Astrocyte of the hippocampus (primary cell): ENCODE measurements at regions not wholly inside any gene's neighbourhood (a gene's known extent, or its start where the extent isn't known, plus 50 kb on each side); places are given as distances from the start of the nearest gene placed in this dataset.
A peak's percentile ranks its signal among the peaks of the same experiment; 100 is the strongest.
"Not testable (repeated sequence)": the region's sequence is repeated elsewhere in the genome, so short reads cannot be mapped to it uniquely, and the experiment has no call there.

ENCODE experiments used
- DNase-seq: peaks from one replicate; pipeline ENCODE4 v3.0.0; 2011; ENCODE audit warnings: low read depth, low spot score

DNA sequence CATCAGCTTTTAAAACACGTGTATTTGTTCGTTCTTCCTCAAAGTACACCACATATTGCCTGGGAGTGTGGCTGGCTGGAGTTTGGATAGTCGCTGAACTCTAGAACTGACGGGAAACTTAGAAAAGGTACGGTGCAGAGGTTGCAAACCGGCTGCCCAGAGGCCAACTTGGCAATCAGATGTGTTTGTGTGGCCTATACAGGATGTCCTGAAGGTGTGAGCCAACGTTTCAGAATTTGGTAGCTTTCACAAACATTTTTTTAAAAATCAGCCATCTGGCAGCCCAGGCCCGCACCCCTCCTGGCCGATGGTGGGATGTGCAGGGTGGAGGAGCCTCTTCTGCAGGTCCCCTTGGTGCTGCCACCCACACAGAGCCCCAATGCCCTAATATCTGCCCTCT is 73.6 kb upstream of the SLC25A33 start:
- DNase-seq: no peak

DNA sequence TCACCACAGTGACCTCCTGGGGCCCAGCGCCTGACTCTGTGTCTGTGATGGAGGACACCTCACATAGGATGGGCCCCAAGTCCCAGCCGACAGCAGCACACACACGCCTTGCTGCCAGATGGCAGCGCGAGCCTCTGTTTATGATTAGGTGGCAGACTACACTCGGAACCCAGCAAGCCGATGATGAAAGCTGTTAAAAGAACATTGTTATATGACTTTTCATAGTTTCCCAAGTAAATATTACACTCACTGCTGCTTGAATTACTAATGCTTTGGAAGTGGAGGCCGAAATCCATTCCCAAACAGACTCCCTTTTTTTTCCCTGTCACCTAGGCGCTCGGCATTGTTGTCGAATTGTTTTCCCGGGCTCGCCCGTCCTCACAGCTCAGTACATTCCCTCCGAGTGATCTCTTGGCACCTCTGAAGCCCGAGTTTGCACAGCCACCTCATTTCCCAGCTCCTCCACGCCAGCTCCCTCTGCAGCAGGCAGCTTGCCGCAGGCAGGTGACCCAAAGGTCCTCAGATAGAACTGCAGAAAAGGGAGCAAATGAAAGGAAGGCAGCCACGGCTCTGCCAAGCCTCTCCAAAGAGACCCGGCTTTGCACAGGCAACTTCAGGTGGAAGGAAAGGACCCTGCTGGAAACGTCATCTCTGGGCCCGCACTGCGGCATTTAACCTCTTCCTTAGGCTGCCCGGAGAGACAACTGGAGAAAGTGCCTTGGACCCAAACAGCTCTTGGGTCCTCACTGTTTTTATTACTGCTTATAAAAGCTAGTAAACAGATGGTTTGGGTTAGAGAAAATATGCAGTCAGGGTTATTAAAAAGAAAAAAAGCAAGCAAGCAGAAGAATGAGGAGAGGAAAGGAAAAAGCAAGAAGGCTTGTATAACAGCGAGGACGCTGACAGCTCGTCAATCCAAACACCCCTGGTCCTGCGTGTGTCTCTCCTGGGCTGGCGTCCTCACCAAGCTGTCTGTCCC is 72.2 kb upstream of the SLC25A33 start:
- peak; percentile 33 for DNase-seq

DNA sequence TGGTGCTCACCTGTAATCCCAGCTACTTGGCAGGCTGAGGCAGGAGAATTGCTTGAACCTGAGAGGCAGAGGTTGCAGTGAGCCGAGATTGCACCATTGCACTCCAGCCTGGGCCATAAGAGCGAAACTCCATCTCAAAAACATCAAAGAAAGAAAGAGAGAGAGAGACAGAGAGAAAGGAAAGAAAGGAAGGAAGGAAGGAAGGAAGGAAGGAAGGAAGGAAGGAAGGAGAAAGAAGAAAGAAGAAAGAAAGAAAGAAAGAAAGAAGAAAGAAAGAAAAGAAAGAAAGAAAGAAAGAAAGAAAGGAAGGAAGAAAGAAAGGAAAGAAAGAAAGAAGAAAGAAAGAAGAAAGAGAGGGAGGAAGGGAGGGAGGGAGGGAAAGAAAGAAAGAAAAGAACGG is 69.4 kb upstream of the SLC25A33 start:
- not testable (repeated sequence) for DNase-seq

DNA sequence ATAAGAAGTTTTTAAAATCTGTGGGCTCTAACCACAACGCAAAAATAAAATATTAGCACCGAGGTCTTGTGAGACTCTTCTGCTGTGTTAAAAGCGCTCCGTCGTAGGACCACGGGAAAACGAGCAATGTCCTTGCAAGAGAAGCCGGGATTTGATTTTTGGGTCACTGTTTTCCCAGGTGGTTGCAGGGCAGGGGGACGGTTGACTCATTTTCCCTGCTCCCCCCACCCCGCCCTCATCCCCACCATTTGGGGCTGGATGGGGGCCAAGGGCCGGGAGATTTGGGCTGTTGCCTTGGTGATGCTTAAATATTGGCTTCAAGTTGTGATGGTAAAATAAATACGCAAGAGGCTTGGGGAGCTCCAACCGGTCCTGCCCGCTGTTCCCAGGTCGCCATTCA is 67.6 kb upstream of the SLC25A33 start:
- no peak for DNase-seq

DNA sequence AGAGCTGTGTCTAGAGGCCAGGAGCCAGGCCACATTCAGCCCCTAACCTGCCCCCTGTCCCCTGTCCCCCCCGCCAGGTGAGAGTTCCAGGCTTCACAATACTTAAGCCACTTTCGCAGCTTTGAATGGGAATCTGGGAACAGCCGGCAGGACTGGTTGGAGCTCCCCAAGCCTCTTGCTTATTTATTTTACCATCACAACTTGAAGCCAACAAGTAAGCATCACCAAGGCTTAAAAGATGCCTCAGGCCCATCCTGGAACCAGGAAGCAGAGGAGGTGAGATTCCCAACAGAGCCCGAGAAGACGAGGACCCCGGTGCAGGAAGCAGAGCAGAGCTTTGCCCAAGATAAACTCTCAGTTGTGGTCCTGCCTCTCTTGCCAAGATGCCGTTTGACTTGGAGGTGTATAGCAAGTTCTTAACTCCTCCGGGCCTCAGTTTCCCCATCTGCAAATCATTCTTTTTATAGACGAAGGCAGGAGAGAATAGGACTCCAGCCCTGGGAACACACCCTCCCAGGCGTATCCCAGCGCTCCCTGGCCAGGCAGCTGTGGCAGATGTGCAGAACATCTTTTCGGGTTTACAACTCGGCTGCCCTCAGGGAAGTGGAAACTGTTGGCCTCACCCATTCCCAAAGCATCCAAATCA is 66.8 kb upstream of the SLC25A33 start:
- DNase-seq: no peak

DNA sequence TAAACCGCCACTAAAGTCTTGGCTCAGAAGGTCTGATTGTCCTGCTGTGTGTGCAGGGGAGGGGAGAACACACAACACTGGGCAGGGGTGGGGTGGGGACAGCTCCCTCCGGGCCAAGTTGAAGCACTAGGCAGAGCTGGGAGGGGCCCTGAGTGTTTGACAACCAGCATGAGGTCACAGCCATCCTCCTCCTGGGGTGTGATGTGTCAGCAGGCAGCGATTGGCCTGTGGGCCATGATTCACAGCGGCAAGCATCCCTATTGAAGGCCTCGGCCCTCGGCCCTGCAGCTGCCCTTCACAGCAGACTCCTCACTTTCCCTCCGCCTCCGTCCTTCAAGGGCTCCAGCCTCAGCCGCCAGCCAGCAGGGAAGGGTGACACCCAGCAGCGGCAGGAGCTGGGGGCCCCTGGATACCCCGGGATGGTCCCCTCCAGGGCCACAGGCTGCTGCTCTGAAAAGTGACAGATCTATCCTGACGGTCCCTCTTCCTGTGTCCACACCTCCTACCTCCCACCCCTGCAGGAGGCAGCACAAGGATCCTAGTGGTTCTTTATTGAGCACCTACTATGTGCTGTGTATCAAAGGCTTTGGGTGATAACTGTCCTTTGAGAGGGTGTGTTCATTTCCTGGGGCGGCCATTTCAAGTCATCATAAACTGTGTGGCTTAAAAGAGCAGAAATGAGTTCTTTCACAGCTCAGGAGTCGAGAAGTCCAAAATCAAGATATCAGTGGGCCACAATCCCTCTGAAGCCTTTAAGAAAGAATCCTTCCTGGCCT is 66.0 kb upstream of the SLC25A33 start:
- peak; percentile 93 for DNase-seq

DNA sequence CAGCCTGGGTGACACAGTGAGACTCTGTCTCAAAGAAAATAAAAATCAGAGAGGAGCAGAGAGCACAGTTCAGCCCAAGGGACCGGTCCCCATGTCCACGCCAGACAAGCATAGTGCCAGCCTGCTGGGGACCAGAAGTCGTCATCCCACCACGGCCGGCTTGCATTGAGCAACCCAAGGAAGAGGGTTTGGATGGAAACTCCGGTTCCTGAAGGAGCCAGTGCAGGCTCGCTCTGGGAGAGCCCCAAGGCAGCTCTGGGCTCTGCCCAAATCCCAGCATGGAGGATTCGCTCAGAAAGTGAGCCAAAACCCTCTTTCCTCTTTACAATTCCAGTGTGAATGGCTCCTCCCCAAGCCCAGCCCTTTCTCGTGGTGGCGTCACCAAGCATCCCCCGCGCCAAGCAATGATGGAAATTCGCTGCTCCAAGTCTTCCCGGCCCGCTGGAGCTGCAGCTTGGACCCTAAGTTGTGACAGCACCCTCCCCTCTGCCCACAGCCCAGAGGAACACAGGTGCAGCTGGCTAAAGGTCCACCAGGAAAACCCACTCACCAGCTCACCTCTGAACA is 64.1 kb upstream of the SLC25A33 start:
- DNase-seq: no peak

DNA sequence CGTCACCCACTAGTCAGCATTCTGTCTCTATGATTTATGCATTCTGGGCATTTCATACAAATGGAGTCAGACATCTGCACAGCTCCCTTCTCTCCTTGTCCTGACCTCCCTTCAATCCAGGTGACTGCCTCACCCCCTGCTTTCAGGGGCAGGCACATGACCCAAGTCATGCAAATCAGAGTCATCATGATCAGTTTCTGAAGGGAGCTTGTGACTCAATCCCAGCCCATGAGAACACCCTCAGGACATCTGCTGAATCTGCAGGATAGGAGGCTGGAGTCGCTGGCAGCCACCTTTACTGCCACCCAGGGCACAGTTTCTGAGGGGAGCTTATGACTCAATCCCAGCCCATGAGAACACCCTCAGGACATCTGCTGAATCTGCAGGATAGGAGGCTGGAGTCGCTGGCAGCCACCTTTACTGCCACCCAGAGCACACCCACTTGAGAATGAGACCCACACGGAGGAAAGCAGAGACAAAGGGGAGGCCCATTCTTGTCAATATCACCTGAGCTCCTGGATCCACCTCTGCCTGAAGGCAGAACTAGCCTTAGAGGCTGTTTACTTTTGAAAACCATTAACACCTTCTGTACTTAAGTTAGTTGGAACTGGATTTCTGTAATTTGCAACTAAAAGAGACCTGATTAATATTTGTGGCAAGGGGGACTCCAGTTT is 62.3 kb upstream of the SLC25A33 start:
- DNase-seq: no peak

DNA sequence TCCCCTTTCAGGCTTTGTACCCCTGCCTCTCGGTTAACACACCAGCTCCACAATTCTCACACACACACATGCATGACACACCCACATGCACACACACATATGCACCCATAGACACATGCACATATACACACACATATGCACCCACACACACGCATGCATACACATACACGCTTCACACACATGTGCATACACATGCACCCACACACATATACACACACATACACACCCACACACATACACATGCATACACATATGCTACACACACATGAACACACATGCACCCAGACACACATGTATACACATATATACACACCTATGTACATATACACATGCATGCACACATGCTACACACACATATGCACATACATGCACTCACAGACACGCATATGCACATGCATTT is 61.7 kb upstream of the SLC25A33 start:
- no peak for DNase-seq

DNA sequence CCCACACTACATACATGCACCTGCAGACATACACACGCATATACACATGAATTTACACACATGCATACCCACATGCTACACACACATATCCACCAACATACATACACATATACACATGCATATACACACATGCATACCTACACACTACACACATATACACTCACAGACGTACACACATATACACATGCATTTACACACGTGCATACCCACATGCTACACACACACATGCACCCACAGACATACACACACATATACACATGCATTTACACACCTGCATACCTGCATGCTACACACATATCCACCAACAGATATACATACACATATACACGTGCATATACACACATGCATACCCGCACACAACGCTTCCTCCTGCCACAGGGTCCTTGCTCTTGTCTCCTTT is 61.2 kb upstream of the SLC25A33 start:
- DNase-seq: no peak

DNA sequence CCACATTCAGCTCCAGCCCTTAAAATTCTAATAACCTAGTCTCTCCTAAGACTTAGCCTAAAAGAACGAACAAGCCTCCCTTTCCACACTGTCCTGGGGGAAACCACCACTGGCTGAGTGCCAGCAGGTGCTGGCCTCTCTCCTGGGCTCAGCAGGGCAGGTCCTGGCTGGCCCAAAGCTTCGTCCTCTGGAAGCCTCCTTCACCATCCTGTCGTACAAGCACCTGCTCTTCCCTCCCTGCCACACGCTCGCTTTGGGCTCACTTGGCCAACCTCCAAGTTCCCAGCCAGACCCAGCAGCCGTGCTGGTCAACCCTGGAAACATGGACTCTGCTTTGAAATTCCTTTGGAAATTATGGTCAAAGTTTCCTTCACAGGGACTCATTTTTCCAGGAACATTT is 58.2 kb upstream of the SLC25A33 start:
- DNase-seq: no peak

DNA sequence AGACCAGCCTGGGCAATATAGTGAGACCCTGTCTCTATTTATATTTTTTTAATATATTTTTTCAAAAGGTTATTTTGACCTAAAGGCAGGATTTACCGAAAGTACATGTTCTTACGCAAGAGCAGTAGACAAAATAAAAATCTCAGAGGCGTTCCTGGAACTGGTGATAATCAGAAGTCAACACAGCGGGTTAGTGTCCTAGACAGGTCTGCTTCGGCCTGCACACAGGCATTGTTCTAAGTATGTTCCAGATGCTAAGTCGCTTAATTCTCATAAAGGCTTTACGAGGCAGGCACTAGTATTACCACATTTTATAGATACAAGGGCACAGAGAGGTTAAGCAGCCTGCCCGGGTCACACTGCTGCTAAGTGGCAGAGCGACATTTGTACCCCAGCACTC is 56.9 kb upstream of the SLC25A33 start:
- no peak for DNase-seq

DNA sequence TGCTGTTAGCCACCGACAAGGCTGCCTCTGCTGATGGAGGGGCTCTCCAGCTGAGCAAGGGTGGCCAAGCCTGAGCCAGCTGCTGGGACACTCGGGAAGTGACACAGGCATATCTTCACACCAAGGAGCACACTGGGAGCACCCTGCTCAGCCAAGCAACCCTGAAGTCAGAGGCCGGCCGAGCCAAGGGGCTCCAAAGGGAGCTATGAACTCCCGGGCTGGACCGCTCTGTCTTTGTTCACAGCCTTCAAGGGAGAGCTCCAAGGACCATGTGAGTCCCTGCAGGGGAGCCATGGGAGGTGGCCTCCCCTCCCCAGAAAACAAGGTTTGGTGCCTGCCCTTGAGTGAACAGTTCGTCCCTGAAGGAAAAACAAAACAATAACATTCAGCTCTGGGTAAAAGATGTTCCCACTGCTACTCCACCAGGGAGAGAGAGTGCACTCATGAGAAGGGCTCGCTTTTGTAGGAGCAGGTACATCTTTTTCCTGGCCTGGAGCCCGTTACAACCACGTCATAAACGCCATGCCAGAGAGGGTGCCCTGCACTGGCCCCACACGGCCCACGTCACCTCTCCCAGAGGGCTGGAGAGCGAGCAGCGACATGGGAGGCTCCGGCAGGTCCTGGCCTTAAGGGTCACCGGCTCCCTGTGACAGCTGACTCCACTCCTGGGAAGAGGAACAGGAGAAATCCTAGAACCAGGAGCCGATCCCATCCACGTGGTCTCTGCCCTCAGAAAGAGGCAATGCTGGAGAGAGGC is 56.3 kb upstream of the SLC25A33 start:
- DNase-seq: no peak

DNA sequence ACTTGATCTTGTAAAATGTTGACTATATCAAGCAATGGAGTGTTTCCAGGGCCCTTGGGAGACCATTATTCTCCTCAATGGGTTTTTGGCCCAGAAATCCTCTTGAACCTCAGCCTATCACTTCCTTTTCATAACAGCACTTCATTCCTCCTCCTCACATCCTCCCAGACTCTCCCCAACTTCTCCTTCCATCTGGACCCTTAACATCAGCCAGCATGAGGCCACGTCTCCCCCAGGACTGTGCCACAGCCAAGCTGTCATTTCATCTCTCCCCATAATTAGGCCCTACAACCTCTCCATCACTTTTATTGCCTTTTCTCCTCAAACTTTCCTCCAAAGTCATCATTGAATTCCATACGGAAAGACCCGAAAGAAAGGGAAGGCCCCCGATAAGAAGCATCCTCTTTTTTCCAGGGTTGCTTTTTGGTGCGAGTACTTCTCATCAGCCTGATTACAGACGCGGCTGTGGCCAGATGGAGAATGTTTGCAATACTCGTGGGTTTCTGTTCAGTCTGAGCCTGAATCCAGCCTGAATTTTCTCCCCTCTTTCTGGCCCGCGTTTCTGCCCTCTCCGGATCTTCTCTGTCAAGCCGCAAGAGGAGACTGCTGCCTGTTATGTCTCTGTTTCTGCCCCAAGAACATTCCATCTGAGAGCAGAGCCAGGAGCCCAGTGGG is 52.7 kb upstream of the SLC25A33 start:
- peak; percentile 15 for DNase-seq
